ENCODE measurements at regions not wholly inside any gene's neighbourhood (a gene's known extent, or its start where the extent isn't known, plus 50 kb on each side); places are given as distances from the start of the nearest gene placed in this dataset.

- TF ChIP-seq POLR2A (IDR thresholded peaks at IDR 0.05) = no peak
- TF ChIP-seq CTCF (IDR thresholded peaks at IDR 0.05) = no peak
- TF ChIP-seq POLR2AphosphoS5 (IDR thresholded peaks at IDR 0.05) = no peak
These were observed 1225.7 kb downstream of the JRKL start for GRCh38 chr11:97615546-97615945.

Data from breast epithelium (tissue), 3 donors.